HG02588 (cell line): ENCODE measurements at regions not wholly inside any gene's neighbourhood (a gene's known extent, or its start where the extent isn't known, plus 50 kb on each side); places are given as distances from the start of the nearest gene placed in this dataset.
"Not testable (repeated sequence)": the region's sequence is repeated elsewhere in the genome, so short reads cannot be mapped to it uniquely, and the experiment has no call there.

ENCODE experiments used
- ATAC-seq: cut with Tn5 transposase; IDR thresholded peaks from one replicate; pipeline ENCODE4 v1.9.1; 2021; ENCODE audit warnings: mild to moderate bottlenecking, moderate library complexity; ENCODE audit not compliant: unreplicated experiment

DNA sequence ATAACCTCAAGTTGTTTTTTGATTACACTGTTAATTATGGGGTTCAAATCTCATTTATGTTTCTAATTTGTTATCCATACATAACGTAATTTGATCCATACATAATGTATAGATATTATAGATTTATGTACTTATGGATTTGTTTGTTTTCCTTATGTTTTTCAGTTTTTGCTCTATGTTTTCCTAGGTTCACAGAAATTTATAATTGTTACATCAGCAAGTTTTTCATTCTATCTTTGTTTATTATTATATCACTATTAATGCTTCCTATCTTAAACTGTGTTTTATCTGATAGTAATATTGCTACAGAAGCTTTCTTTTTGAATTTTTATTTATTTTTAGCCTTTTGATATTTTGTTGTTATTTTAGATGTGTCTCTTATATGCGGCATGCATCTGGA is 194.3 kb upstream of the SOX21 start:
- no peak for ATAC-seq

DNA sequence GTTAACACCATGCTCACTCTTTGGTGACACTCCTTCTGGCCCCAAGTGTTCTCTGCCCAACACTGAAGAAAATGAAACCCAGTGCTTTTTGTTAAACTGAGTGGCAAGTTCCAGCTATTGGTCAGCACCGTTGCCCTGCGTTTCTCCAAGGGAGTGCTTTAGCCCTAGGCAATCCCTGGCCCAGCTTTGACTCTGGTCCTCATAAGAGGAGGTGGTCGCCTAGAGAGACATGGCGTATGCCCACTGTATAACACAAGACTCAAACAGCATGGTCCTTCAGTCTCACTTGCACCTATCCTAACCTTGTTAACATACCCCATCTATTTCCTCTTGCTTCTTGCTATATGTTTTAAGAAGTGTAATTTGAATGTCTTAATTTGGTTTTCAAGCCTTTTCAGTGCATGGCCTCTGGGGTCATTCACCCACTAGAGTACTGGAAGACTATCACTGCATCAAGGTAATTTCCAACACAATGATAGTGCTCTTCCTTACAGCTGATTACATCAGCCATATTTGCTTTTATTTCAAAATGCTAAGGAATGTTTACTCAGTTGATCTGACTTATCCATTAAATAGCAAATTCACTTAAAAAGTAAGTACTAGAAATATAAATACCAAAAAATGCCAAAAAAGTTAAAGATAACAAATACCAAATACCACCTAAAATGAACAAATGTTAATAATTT is 190.5 kb upstream of the SOX21 start:
- no peak for ATAC-seq

DNA sequence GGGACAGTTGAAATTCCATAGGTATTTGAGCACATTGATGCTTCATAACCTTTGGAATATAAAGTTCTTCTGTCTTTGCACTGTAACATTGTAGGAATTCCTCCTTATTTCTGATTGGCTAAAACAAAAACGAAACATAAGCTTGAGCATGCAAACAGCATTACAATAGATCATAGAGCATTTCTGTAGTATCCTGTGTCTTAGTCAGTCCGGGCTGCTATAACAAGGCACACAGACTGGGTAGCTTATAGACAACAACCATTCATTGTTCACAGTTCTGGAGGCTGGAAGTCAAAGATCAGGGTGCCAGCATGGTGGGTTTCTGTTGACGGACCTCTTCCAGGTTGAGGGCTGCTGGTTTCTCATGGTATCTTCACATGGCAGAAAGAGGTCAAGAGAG is 188.7 kb upstream of the SOX21 start:
- ATAC-seq: no peak

DNA sequence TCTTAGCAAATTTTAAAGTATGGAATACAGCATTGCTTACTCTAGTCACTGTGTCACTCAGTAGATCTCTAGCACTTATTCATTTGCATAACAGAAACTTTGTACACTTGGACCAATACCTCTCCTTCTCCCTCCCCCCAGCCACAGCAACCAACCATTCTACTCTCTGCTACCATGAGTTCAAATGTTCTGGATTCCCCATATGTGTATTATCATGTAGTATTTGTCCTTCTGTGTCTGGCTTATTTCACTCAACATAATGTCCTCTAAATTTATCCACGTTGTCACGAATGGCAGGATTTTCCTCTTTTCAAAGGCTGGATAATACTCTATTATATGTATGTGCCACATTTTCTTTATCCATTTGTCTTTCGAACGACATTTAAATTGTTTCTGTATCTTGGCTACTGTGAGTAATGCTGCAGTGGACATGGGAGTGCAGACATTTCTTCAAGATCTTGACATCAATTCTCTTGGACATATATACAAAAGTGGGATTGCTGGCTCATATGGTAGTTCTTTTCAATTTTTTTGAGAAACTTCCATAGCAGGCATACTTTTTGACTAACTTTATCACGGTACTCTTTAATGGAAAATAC is 184.5 kb upstream of the SOX21 start:
- ATAC-seq: no peak

DNA sequence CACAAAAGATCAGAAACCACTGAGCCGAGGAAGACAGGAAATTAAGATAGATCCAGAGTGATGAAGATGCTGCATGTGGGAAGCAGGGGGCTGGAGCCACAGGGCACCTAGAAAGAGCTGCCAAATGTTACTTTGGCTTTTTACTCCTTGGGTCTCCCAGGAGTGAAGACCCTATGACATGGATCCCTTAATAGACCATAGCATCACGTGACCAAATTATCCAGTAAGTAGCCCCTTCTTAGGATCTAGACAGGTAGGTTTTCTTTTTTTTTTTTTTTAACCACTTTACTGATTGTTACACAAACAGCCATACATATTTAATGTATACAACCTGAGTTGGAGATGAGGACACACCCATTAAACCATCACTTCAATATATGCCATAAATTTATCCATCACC is 183.9 kb upstream of the SOX21 start:
- no peak for ATAC-seq

DNA sequence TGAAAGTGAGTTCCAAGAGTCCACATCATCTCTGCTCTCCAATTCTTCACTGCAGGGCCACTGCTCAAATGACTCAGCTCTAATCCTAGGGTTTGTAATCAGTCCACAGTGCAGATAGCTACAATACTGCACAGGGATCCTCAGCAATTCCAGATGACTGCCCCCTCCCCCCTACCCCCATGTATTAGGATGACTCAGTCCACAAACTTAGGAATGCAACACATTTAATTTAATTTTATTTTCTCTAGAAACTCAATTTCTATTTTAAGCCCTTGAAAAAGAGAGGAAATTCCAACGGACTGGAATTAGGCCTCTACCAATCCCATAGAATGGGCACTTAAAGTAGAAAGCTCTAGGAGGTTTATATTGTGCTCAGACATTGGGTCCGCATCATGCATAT is 173.8 kb upstream of the SOX21 start:
- no peak for ATAC-seq

DNA sequence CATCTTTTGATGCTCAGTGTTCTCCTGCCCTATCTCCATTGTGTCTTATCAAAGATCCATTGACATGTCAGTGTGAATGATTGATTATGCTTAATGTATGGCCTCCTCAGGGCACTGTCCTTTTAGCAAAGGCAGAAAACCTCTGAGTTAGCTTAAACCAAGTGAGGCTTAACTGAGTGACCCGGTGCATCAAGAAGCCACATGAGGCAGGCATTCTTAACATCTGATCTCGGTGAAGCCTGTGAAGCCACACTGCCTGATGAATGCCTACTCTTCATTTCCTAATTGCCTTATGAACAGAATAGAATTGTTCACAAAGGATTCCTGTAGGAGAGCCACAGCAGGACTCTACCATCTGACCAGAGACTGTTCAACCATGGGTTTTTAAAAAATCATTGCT is 168.1 kb upstream of the SOX21 start:
- ATAC-seq: no peak

DNA sequence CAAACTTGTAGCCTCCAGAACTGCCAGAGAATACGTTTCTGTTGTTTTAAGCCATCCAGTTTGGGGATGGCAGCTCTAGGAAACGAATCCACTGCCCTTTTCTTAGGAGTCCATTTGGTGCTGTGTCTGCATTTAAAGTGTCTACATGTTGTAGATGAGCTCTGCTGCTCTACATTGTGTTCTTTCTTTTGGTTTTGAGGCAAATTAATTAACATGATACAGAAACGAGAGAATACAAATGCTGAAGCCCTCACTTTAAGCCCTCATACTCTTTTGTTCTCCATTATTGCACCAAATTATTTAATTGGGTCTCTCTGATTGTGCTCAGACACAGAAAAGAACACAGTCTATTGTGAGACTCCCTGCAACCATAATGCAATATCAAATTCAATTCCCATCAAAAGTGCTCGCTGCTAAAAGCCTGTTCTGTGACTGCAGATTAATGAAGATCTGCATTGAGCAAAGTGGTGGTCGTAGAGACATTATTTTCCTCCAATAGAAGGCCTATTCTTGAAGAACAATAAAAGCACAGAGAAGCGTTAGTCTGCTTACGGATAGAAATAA is 166.3 kb upstream of the SOX21 start:
- ATAC-seq: no peak

DNA sequence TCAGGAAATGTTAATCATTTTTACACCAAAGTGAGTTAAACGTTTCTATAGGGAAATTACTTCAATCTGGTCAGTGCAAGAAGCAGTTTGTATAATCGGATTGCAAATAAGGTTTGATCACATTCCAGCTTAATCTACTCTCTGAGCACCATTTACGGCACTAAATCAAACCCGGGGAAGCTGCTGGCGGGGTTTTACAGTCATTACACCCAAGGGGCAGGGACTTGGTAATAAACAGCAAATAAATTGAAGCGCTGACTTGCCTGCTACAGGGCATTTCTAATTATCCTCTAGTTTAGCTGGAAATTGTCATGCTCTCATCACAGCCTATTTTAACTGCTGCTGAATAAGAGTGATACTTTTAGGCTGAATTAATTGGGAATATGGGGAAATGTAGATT is 152.1 kb upstream of the SOX21 start:
- ATAC-seq: no peak

DNA sequence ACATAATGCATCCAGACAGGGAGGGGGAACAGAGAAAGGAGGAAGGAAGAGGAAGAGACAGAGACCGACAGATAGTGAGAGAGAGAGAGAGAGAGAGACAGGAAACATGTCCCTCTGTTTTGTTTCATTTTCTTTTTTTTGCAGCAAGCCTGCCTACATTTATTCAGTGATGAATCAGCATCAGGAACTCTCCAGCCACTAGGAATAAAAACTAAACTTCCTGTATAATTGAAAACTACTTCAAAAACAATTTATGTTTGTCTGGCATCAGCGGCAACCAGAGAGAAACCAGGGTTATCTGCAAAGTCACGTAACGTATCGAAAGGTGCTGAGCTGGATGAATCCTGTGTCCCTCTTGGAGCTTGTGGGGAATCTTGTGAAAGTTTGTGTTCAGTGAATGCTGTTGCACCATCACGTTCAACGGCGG is 148.6 kb upstream of the SOX21 start:
- no peak for ATAC-seq

DNA sequence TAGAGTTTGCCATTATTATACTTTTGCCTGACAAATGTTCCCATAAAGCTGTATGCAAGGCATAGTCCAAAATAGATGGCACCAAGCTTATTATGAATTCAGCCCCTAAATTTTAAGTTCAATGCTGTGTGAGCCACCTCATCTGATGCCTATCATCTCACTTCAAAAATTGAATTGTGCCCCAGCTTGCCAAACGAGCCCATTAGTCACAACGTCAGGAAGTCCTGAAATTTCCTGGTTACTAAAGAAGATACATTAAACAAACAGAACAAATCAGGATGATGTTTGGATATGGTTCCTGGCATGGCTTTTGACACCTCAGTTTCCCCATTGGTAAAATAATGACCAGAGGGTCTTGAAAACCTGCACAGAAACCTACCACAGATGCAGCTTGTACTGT is 147.5 kb upstream of the SOX21 start:
- no peak for ATAC-seq

DNA sequence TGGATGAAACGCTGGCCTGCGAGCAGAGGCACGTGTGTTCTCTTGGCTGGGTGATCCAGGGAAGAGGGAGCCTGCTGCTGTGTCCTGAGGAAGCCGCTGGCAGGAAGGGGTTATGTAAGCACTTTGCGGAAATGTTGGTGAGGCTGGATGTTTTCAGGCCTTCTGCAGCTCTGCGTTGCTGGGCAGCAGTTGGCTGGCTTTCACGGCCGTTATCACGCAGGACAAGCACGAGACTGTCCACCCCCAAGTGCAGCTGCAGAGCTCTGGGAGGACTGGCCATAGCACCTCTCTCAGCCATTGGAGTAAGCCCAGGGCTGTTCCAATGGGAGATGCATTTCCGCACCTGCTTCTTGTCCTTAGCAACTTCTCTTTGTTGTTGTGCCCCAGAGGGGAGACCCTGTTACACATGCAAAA is 146.9 kb upstream of the SOX21 start:
- no peak for ATAC-seq

DNA sequence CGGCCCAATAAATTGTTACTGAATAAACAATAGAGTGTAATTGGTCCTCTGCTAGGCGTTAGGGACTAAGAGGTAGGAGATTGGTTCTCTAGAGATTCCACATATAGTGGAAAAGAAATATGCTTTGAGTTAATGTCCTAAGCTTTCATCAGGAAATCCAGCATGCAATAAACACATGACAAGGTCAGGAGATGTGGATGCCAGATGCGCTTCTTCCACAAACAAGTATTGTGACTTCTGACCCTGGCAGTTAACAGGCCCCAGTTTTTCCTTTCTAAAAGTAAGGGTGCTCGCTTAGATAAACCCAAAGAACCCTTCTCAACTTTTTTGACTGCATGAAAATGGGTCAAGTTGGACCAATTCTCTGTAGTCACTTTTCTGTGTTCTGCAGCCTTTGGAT is 146.5 kb upstream of the SOX21 start:
- ATAC-seq: no peak

DNA sequence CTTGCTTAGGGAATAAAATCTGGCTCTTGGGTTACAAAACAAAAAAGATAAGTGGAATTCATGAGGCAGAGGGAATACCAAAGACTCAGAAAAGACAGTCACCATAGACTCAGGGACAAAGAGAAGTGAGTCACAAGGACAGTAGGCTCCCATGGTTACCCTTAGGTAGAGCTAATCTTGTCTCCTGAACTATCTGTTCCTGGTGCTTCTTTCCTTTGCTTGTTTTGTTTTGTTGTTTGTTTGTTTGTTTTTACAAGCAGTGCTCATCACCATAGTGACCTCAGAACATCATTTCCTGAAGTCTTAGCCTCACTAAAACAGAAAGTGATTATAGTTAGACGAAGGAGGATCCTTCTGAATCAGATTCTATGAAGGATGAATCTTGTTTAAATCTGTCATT is 142.3 kb upstream of the SOX21 start:
- ATAC-seq: no peak

DNA sequence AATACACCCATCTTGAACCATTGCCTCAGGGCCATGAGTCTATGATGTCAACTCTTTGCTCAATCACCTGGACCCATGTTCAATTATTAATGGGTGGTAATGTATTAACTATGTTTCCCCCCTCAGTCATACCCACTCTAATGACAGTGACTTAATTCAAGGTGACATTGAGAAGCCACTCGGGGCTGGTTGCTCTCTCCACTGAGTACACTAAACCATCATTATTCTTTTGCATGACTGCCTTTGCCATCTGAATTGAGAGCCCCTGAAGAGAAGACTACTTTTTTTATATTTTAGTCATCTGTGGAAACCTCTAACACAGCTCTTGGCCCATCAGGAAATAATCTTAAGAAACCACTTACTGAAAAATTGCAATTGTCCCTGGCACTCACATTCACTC is 139.2 kb upstream of the SOX21 start:
- ATAC-seq: no peak

DNA sequence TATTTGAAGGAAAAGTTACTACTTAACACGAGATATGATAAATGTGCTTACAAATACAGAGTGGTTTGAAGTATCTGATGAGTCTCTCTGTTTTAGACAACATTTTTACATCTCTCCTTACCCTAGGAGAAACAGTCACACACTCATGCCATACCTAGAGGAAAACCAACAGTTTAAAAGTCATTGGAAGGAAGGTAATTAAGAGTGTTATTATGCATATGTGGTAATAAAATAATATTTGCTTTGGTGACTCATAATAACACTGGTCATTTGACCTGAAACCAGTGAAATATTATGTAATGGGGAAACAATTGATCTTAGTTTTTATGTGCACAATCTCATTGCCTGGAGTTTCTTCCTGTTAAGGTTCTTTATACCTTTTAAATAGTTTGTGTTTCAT is 136.9 kb upstream of the SOX21 start:
- ATAC-seq: no peak

DNA sequence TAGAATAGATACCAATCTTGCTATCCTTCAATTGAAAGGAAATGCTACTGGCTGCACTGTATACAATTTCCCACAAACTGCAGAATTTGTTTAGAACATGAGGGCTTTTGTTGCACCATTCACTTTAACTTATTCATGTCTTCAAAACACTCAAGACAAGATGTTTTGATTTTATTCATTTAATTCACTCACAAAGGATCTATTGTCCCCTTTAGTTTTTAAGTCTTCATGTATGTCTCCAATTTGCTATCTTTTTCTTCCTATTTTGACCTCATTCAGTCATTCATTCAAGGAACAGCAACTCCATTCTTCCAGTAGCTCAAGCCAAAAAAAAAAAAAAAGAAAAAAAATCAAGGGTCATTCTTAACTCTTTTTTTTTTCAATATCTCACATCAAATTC is 130.6 kb upstream of the SOX21 start:
- no peak for ATAC-seq

DNA sequence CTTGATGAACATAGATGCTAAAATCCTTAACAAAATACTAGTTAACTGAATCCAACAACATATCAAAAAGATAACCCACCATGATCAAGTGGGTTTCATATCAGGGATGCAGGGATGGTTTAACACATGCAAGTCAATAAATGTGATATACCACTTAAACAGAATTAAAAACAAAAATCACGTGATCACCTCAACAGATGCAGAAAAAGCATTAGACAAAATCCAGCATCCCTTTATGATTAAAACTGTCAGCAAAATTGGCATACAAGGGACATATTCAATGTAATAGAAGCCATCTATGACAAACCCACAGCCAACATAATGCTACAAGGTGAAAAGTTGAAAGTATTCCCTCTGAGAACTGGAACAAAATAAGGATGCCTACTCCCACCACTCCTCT is 124.7 kb upstream of the SOX21 start:
- not testable (repeated sequence) for ATAC-seq

DNA sequence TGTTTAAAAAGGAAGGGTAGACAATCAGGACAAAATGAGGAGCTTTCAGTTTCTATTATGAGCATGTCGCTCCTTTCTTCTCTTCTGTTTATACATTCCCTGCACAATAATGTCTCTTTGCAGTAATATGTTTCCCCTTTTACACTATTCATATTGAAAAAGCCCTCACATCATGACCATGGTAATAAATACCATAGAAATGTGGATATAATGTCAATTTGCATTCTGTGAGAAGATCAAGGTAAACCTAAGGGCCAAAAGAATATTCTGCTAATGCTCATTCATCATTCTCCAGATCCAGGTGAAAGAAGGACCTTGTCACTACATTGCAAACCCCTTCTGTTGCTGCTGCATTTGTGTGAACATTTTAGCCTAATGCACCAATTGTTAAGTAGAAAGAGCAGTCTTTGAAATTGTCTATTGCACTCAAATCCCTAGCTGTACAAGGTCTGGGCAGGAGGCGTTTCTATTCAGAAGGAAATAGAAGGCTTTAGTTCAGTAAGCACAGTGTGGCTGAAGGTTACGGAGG is 117.6 kb upstream of the SOX21 start:
- ATAC-seq: no peak

DNA sequence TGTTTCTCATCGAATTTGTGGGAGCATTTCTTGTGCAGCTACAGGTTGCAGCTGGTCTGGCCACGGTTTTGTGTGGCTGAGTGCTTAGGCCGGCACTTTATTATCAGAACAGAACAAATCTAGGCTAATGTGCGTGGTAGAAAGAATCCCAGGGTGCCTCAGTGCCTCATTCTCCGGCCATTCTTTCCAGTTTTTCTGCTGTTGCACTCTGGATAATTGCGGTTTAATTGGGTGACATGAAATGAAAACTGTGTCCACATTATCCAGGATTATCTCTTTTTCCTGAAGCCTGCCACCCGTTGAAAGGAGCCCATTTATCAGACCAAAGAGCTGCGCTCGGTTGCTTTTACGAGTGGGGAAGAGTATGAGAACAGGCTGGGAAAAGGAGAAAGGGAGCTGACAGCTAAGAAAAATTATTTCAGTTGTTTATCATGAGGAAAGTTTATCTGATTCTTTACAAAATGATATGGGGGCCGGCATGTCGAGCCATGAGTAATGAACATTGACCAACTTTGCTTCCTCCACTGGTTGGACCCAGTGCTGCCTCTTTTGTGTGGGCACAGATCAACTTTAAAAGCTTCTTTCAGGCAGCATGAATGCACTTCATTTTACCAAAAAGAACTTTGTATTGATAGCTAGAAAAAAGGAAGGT is 117.0 kb upstream of the SOX21 start:
- ATAC-seq: no peak

DNA sequence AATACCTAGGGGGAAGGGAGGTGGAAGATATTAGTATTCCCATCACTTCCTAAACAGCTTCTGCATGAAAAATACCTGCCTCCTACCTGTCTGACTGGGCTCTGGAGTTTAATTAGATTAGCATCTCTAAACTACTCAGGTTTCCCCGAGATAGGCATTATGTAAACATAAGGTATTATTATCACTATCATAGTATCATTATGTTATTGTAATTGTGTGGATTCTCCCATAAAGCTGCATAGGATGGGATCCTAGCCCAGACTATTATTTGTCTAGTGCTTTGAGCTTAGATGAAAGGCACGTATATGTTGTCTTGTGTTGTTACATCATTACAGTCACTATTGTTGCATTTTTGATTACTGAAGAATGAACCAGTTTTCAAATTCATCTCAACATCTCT is 115.2 kb upstream of the SOX21 start:
- no peak for ATAC-seq

DNA sequence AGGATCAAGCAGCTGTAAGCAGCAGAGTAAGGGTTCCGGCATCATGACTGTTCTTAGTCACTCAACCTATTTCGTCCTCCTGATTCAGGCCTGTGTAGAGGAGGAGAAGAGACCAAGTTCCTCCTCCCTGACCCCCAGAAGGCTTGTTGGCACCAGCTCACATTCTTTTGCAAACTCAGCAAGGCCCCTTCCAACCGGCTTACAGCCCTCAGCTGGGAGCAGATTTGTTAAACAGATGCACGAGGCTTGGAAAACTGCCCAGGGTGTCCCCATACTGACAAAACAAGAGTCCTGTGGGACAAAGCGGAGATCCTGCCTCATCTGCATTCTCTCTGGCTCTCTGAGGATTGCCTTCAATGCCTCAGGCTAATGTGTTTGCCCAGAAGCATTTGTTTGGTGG is 113.2 kb upstream of the SOX21 start:
- no peak for ATAC-seq
